Lung (tissue), 11 donors: ENCODE measurements at regions not wholly inside any gene's neighbourhood (a gene's known extent, or its start where the extent isn't known, plus 50 kb on each side); places are given as distances from the start of the nearest gene placed in this dataset.
"Not testable (repeated sequence)": the region's sequence is repeated elsewhere in the genome, so short reads cannot be mapped to it uniquely, and the experiment has no call there.

Experiments used
- ATAC-seq: fragments of 200-7000 bp; cut with Tn5 transposase; one replicate; pipeline ENCODE4 v1.9.1; 2020; ENCODE audit warnings: moderate number of reproducible peaks; ENCODE audit not compliant: insufficient read depth, low FRiP score
- DNase-seq, 3 donors: peaks; one replicate each; pipeline ENCODE4 v3.0.0-alpha.2; 2013 to 2017
- H3K27ac ChIP-seq, 2 donors: one replicate each; pipeline ENCODE4 v1.5.1; 2013; ENCODE audit warnings: mild to moderate bottlenecking in 2 of 2, moderate library complexity in 2 of 2, control low read depth in 1 of 2, inconsistent platforms in 1 of 2, low read depth in 1 of 2, low read length in 1 of 2
- H3K27me3 ChIP-seq, 3 donors: one replicate each; pipeline ENCODE4 v1.5.1; 2013; ENCODE audit warnings: low read length in 2 of 3; ENCODE audit not compliant: control insufficient read depth in 3 of 3, insufficient read depth in 3 of 3
- H3K36me3 ChIP-seq, 4 donors: one replicate each; pipeline ENCODE4 v1.5.1; 2013; ENCODE audit warnings: low read length in 4 of 4, mild to moderate bottlenecking in 1 of 4, moderate library complexity in 1 of 4; ENCODE audit not compliant: control insufficient read depth in 4 of 4, insufficient read depth in 4 of 4
- H3K4me1 ChIP-seq, 5 donors: one replicate each; pipeline ENCODE4 v1.5.1; 2013; ENCODE audit warnings: low read length in 5 of 5, mild to moderate bottlenecking in 2 of 5, moderate library complexity in 1 of 5; ENCODE audit not compliant: control insufficient read depth in 5 of 5, insufficient read depth in 5 of 5
- H3K4me3 ChIP-seq: one replicate; pipeline ENCODE4 v1.5.1; 2013; ENCODE audit warnings: mild to moderate bottlenecking, control low read depth, moderate library complexity
- H3K9ac ChIP-seq, 2 donors: one replicate each; pipeline ENCODE4 v1.5.1; 2013; ENCODE audit warnings: low read length in 2 of 2, control low read depth in 1 of 2; ENCODE audit not compliant: insufficient read depth in 1 of 2
- H3K9me3 ChIP-seq, 4 donors: one replicate each; pipeline ENCODE4 v1.5.1; 2013; ENCODE audit warnings: low read length in 3 of 4, mild to moderate bottlenecking in 1 of 4, moderate library complexity in 1 of 4; ENCODE audit not compliant: control insufficient read depth in 4 of 4, insufficient read depth in 3 of 4
- WGBS, 2 donors: extraction: QIAGEN DNeasy Blood & Tissue Kit; methylation state at CpG; one replicate each; pipeline ENCODE4 v1.1.7; 2013; 5-methylcytosine and 5-hydroxymethylcytosine counted together
- TF ChIP-seq, protein P1 (sequence below): IDR thresholded peaks from 2 replicates; pipeline ENCODE4 v1.5.1; 2012; ENCODE audit warnings: mild to moderate bottlenecking; ENCODE audit errors: control extremely low read depth, extremely low read depth
- donor health status: control.
- donor health status: control.
- donor health status: Bipolar disorder and iron deficiency.
- donor health status: healthy.
- donor health status: DM: yes; HTN: yes; CAD: no.

DNA sequence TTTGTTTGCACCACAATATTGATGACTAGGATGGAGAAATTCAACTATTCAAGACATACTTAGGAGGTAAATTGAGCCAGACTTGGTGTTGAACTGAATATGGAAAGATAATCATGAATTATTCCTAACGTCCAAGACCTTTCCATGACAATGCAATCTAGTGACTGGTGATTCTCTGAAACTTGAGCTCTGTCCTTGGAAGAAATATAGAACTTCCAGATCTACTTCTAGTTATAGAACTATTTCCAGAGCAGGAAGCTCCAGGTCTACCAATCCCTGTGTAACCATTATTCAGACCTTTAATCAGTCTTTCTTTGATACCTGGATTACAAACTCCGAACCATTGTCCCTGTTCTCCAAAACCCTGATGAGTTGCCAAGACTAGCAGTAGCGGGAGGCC is 272.6 kb upstream of the SLC14A2 start:
- no peak for DNase-seq
- H3K9ac ChIP-seq: no peak overlapping the region
- no peak overlapping the region for H3K4me3 ChIP-seq
- TF ChIP-seq, protein P1, sequence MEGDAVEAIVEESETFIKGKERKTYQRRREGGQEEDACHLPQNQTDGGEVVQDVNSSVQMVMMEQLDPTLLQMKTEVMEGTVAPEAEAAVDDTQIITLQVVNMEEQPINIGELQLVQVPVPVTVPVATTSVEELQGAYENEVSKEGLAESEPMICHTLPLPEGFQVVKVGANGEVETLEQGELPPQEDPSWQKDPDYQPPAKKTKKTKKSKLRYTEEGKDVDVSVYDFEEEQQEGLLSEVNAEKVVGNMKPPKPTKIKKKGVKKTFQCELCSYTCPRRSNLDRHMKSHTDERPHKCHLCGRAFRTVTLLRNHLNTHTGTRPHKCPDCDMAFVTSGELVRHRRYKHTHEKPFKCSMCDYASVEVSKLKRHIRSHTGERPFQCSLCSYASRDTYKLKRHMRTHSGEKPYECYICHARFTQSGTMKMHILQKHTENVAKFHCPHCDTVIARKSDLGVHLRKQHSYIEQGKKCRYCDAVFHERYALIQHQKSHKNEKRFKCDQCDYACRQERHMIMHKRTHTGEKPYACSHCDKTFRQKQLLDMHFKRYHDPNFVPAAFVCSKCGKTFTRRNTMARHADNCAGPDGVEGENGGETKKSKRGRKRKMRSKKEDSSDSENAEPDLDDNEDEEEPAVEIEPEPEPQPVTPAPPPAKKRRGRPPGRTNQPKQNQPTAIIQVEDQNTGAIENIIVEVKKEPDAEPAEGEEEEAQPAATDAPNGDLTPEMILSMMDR: no peak
- H3K9me3 ChIP-seq: no peaks in the 10 kb centered on the region
- H3K4me1 ChIP-seq: no peaks in the 10 kb centered on the region
- 93 to 95% methylated on average over 3 of the region's 3 CpGs for WGBS, 2 donors
- no peaks in the 10 kb centered on the region for H3K27me3 ChIP-seq
- ATAC-seq: no peak
- no peaks in the 10 kb centered on the region for H3K36me3 ChIP-seq
- H3K27ac ChIP-seq: no peak overlapping the region

GRCh38 chr18:45343365-45343764 is 271.9 kb upstream of the SLC14A2 start:
- no peak overlapping the region for H3K9ac ChIP-seq
- no peaks in the 10 kb centered on the region for H3K4me1 ChIP-seq
- no peak overlapping the region for H3K27ac ChIP-seq
- H3K9me3 ChIP-seq: no peaks in the 10 kb centered on the region
- WGBS, 2 donors: 82 to 95% methylated on average over 5 of the region's 5 CpGs
- ATAC-seq: no peak
- H3K4me3 ChIP-seq: no peak overlapping the region
- H3K27me3 ChIP-seq: no peaks in the 10 kb centered on the region
- TF ChIP-seq, protein P1: no peak
- H3K36me3 ChIP-seq: no peaks in the 10 kb centered on the region
- DNase-seq: no peak

DNA sequence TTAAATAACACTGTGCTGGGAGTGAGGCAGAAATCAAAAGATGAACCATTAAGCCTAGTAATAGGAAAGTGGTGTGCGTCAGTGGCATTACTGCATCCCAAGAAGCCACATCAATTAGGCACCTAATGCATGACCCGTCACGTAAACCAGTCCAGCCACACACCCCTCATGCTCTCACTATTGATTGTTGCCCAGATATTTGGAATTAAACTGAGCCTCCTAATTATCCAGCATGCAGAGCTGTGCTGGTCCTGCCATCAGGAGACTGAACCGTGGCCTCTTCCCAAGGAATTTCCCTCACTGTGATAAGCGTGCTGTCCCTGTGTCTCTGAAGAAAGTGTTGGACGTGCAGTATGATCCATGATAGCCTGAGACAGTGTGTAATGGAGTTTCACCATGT is 270.6 kb upstream of the SLC14A2 start:
- not testable (repeated sequence) for H3K9ac ChIP-seq, ATAC-seq, H3K27ac ChIP-seq, H3K4me3 ChIP-seq, H3K4me1 ChIP-seq, H3K27me3 ChIP-seq, H3K36me3 ChIP-seq, DNase-seq, H3K9me3 ChIP-seq
- 81 to 91% methylated on average over 6 of the region's 6 CpGs for WGBS, 2 donors

DNA sequence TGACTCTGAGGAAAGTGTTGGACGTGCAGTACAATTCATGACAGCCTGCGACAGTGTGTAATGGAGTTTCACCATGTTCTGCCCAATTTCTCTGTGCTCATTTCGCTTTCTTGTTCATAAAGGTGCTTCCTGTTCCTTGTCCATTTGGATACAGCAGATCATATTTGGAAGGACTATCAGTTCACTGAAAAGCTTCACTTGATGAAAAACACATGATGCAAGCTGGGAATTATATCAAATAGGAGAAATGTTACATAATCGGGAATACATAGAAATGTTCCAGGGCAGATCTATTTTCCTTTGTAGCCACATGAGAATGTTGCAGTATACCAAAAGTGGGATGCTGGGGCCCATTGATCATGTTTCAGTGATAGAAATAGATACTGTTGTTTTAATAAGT is 266.3 kb upstream of the SLC14A2 start:
- DNase-seq: no peak
- H3K27ac ChIP-seq: no peak overlapping the region
- WGBS, 2 donors: 84 to 92% methylated on average over 4 of the region's 4 CpGs

More for the DNA sequence above, 266.3 kb upstream of the SLC14A2 start:
- peaks cover 0 to 2% (median 0%) of the 10 kb centered on the region in 4 donors for H3K9me3 ChIP-seq
- H3K4me3 ChIP-seq: no peak overlapping the region
- ATAC-seq: no peak
- no peaks in the 10 kb centered on the region for H3K36me3 ChIP-seq
- TF ChIP-seq, protein P1: no peak
- H3K27me3 ChIP-seq: no peaks in the 10 kb centered on the region
- no peak overlapping the region for H3K9ac ChIP-seq
- no peaks in the 10 kb centered on the region for H3K4me1 ChIP-seq
